GM12891 (cell line): ENCODE measurements at regions not wholly inside any gene's neighbourhood (a gene's known extent, or its start where the extent isn't known, plus 50 kb on each side); places are given as distances from the start of the nearest gene placed in this dataset.

Source experiments
- POLR2A ChIP-seq: IDR thresholded peaks from 2 replicates; pipeline ENCODE4 v1.6.1; 2011; ENCODE audit warnings: low read depth, low read length, control low read depth
- POLR2AphosphoS5 ChIP-seq: IDR thresholded peaks from 2 replicates; pipeline ENCODE4 v1.6.1; 2011; ENCODE audit warnings: low read depth, low read length, control low read depth

- TF ChIP-seq POLR2AphosphoS5 (no peak), POLR2A (no peak)
Measured at GRCh38 chr20:57087102-57087501, 179.3 kb downstream of the BMP7 start.
